ENCODE measurements at regions not wholly inside any gene's neighbourhood (a gene's known extent, or its start where the extent isn't known, plus 50 kb on each side); places are given as distances from the start of the nearest gene placed in this dataset.

- FAIRE-seq, result no peak
Measured at GRCh38 chr4:23993373-23993772, 103.5 kb upstream of the PPARGC1A start.

More at GRCh38 chr4:23993373-23993772, 103.5 kb upstream of the PPARGC1A start:
- Histone ChIP-seq H3K4me2 (ENCODE audit: insufficient read depth in 1 of 2, low read depth in 2 of 2, low read length in 2 of 2) (no peak overlapping the region), H3K27ac (ENCODE audit: low read depth, low read length) (no peak overlapping the region), H3K4me3 (ENCODE audit: extremely low read depth in 1 of 4, insufficient read depth in 2 of 4, low read depth in 3 of 4, low read length in 4 of 4) (no peak overlapping the region), H3K23ac (ENCODE audit: insufficient read length) (no peak overlapping the region), H2AFZ (ENCODE audit: low read length) (no peak overlapping the region), H4K5ac (ENCODE audit: insufficient read length, low read depth, low read length) (no peak overlapping the region), H3K23me2 (ENCODE audit: low read depth, low read length) (no peaks in the 10 kb centered on the region), H4K8ac (ENCODE audit: extremely low read depth, insufficient read depth, low read length) (no peak overlapping the region), H2BK12ac (ENCODE audit: low read depth, low read length) (no peak overlapping the region), H3K4me1 (replicated peaks in 1 of 4; ENCODE audit: control insufficient read depth in 3 of 4, insufficient read depth in 4 of 4, low read length in 3 of 4) (peaks cover 0 to 7% (median 3%) of the 10 kb centered on the region in 4 experiments; a peak in 3 of 7 replicates), H3K4ac (replicated peaks; ENCODE audit: insufficient read length, low read depth, low read length) (no peak overlapping the region), H4K20me1 (replicated peaks in 1 of 2; ENCODE audit: control insufficient read depth in 1 of 2, insufficient read depth in 2 of 2, low read length in 2 of 2) (no peaks in the 10 kb centered on the region), H2BK15ac (ENCODE audit: low read length) (no peak overlapping the region), H3K9me3 (ENCODE audit: insufficient read depth in 2 of 2, low read depth in 1 of 2, low read length in 1 of 2) (no peaks in the 10 kb centered on the region), H2AK5ac (ENCODE audit: low read depth, low read length) (no peak overlapping the region), H4K91ac (replicated peaks; ENCODE audit: insufficient read length, low read length) (no peak overlapping the region), H2BK120ac (replicated peaks; ENCODE audit: low read depth, low read length) (no peak overlapping the region), H3K36me3 (ENCODE audit: control insufficient read depth in 2 of 4, insufficient read depth in 4 of 4, low read length in 3 of 4) (no peaks in the 10 kb centered on the region), H2BK5ac (ENCODE audit: low read depth, low read length) (no peak overlapping the region), H3K27me3 (replicated peaks in 1 of 4; ENCODE audit: control insufficient read depth in 3 of 4, extremely low read depth in 1 of 4, insufficient read depth in 3 of 4, low read length in 3 of 4) (no peaks in the 10 kb centered on the region), H3K79me1 (ENCODE audit: low read depth, low read length) (no peaks in the 10 kb centered on the region), H3K9ac (replicated peaks in 1 of 4; ENCODE audit: extremely low read depth in 1 of 4, low read depth in 3 of 4, low read length in 3 of 4) (no peak overlapping the region), H3K79me2 (ENCODE audit: control insufficient read depth in 1 of 2, insufficient read depth in 2 of 2, low read length in 2 of 2) (no peaks in the 10 kb centered on the region), H3K14ac (ENCODE audit: insufficient read length) (no peak overlapping the region), H2BK20ac (ENCODE audit: low read length) (no peak overlapping the region), H3K56ac (replicated peaks; ENCODE audit: insufficient read length, low read depth, low read length) (no peak overlapping the region), H3K18ac (ENCODE audit: extremely low read depth, low read length) (no peak overlapping the region)
- CTCF ChIA-PET (ENCODE audit: partially characterized antibody), result interaction anchor here (0.6 to 1.8 kb wide), 4 partner anchors 27 to 847 kb away, joined by 3 to 4 read pairs (median 4); no protein-coding TSS in a partner anchor
- WGBS, 2 experiments (ENCODE audit: extremely low coverage in 1 of 2, insufficient coverage in 1 of 2, insufficient read length in 1 of 2, insufficient replicate concordance in 2 of 2, low coverage in 1 of 2, low lambda C conversion rate in 2 of 2, missing lambda C conversion rate in 1 of 2), result 92% methylated on average over 1 of the region's 1 CpG; no CpG with 5 or more reads in 1 of the 2 experiments
- DNase-seq (ENCODE audit: low read depth in 1 of 2, low spot score in 2 of 2), result no peak
- POLR2A ChIA-PET (ENCODE audit: partially characterized antibody), result no interaction called here
- TF ChIP-seq HDAC2 (IDR thresholded peaks at IDR 0.05; ENCODE audit: borderline replicate concordance in 1 of 2, low read depth in 2 of 2, low read length in 2 of 2) (no peak), KDM1A (IDR thresholded peaks at IDR 0.05; ENCODE audit: borderline replicate concordance, low read length) (peak; percentile 38; the same call in 1 of the 2 replicates)
